ENCODE measurements at regions not wholly inside any gene's neighbourhood (a gene's known extent, or its start where the extent isn't known, plus 50 kb on each side); places are given as distances from the start of the nearest gene placed in this dataset.

GRCh38 chr22:25420471-25420924, 144.0 kb upstream of the GRK3 start:
- peak overlapping the region; percentile 64 to 95 for H3K4me2 ChIP-seq (ENCODE audit: insufficient read depth in 1 of 2, low read depth in 2 of 2, low read length in 2 of 2)
- no peaks in the 10 kb centered on the region for H3K9me3 ChIP-seq (ENCODE audit: insufficient read depth in 2 of 2, low read depth in 1 of 2, low read length in 1 of 2)
- no peak overlapping the region for H3K23ac ChIP-seq (ENCODE audit: insufficient read length)
- H2BK20ac ChIP-seq (ENCODE audit: low read length): no peak overlapping the region
- H3K4ac ChIP-seq (replicated peaks; ENCODE audit: insufficient read length, low read depth, low read length): no peak overlapping the region
- H3K79me1 ChIP-seq (ENCODE audit: low read depth, low read length): no peaks in the 10 kb centered on the region
- H2BK15ac ChIP-seq (ENCODE audit: low read length): no peak overlapping the region; the same call in 1 of the 2 replicates
- H3K4me1 ChIP-seq (replicated peaks in 1 of 4; ENCODE audit: control insufficient read depth in 3 of 4, insufficient read depth in 4 of 4, low read length in 3 of 4): peaks cover 4 to 12% (median 6%) of the 10 kb centered on the region in 4 experiments; a peak in 6 of 7 replicates
- H2BK12ac ChIP-seq (ENCODE audit: low read depth, low read length): 0 out of 2 replicates have a peak overlapping the region, but pooled peaks have one; percentile 50
- H3K9ac ChIP-seq (replicated peaks in 1 of 4; ENCODE audit: extremely low read depth in 1 of 4, low read depth in 3 of 4, low read length in 3 of 4): no peak overlapping the region
- H2BK120ac ChIP-seq (replicated peaks; ENCODE audit: low read depth, low read length): no peak overlapping the region
- H2BK5ac ChIP-seq (ENCODE audit: low read depth, low read length): no peak overlapping the region
- H4K20me1 ChIP-seq (replicated peaks in 1 of 2; ENCODE audit: control insufficient read depth in 1 of 2, insufficient read depth in 2 of 2, low read length in 2 of 2): no peaks in the 10 kb centered on the region
- H2AFZ ChIP-seq (ENCODE audit: low read length): no peak overlapping the region
- POLR2A ChIA-PET (ENCODE audit: partially characterized antibody): interaction anchor here (1.0 to 2.1 kb wide), 4 partner anchors 10 to 137 kb away, joined by 3 to 7 read pairs (median 4); no protein-coding TSS in a partner anchor
- CTCF ChIA-PET (ENCODE audit: partially characterized antibody): interaction anchor here (1.0 to 2.4 kb wide), 6 partner anchors 11 to 87 kb away, joined by 3 to 10 read pairs (median 3); no protein-coding TSS in a partner anchor
- no peak overlapping the region for H3K56ac ChIP-seq (replicated peaks; ENCODE audit: insufficient read length, low read depth, low read length)
- H3K27me3 ChIP-seq (replicated peaks in 1 of 4; ENCODE audit: control insufficient read depth in 3 of 4, extremely low read depth in 1 of 4, insufficient read depth in 3 of 4, low read length in 3 of 4): peaks cover 11 to 28% (median 20%) of the 10 kb centered on the region in 4 experiments
- no peak for TF ChIP-seq CTCF (IDR thresholded peaks at IDR 0.05; ENCODE audit: control extremely low read depth in 1 of 3, insufficient read depth in 1 of 3, low read depth in 1 of 3, low read length in 3 of 3)
- TF ChIP-seq MAX (IDR thresholded peaks at IDR 0.05): peak; percentile 72
- no peak for TF ChIP-seq NANOG (IDR thresholded peaks at IDR 0.05; ENCODE audit: insufficient read depth, low read depth, low read length, poor library complexity, severe bottlenecking)
- TF ChIP-seq KDM5A (IDR thresholded peaks at IDR 0.05; ENCODE audit: low read length): no peak
- TF ChIP-seq YY1 (IDR thresholded peaks at IDR 0.05; ENCODE audit: low read depth, low read length): no peak
- peak; percentile 73 for TF ChIP-seq E2F6 (IDR thresholded peaks at IDR 0.05)
- TF ChIP-seq HDAC2 (IDR thresholded peaks at IDR 0.05; ENCODE audit: borderline replicate concordance in 1 of 2, low read depth in 2 of 2, low read length in 2 of 2): no peak
- no peak for TF ChIP-seq SP1 (IDR thresholded peaks at IDR 0.05; ENCODE audit: low read depth, low read length)
- no peak for TF ChIP-seq POLR2AphosphoS5 (IDR thresholded peaks at IDR 0.05; ENCODE audit: low read depth, low read length)
- no peak for TF ChIP-seq CTBP2 (IDR thresholded peaks at IDR 0.05; ENCODE audit: borderline replicate concordance, insufficient read depth, insufficient read length, low read length)
- peaks cover 10% of the 10 kb centered on the region for H3K23me2 ChIP-seq (ENCODE audit: low read depth, low read length)
- no peak for DNase-seq (ENCODE audit: low read depth in 1 of 2, low spot score in 2 of 2)
- H3K14ac ChIP-seq (ENCODE audit: insufficient read length): no peak overlapping the region
- WGBS, 2 experiments (ENCODE audit: extremely low coverage in 1 of 2, insufficient coverage in 1 of 2, insufficient read length in 1 of 2, insufficient replicate concordance in 2 of 2, low coverage in 1 of 2, low lambda C conversion rate in 2 of 2, missing lambda C conversion rate in 1 of 2): 38% methylated on average over 12 of the region's 21 CpGs; no CpG with 5 or more reads in 1 of the 2 experiments
- FAIRE-seq: no peak
- H3K27ac ChIP-seq (ENCODE audit: low read depth, low read length): no peak overlapping the region
- no peak overlapping the region for H4K5ac ChIP-seq (ENCODE audit: insufficient read length, low read depth, low read length)
- peak overlapping the region; percentile 48 for H3K18ac ChIP-seq (ENCODE audit: extremely low read depth, low read length)
- H3K36me3 ChIP-seq (ENCODE audit: control insufficient read depth in 2 of 4, insufficient read depth in 4 of 4, low read length in 3 of 4): no peaks in the 10 kb centered on the region
- H4K91ac ChIP-seq (replicated peaks; ENCODE audit: insufficient read length, low read length): no peak overlapping the region
- no peaks in the 10 kb centered on the region for H3K79me2 ChIP-seq (ENCODE audit: control insufficient read depth in 1 of 2, insufficient read depth in 2 of 2, low read length in 2 of 2)
- H3K4me3 ChIP-seq (ENCODE audit: extremely low read depth in 1 of 4, insufficient read depth in 2 of 4, low read depth in 3 of 4, low read length in 4 of 4): peak overlapping the region; percentile 45 to 86 (median 54)
- H2AK5ac ChIP-seq (ENCODE audit: low read depth, low read length): no peak overlapping the region
- no peak overlapping the region for H4K8ac ChIP-seq (ENCODE audit: extremely low read depth, insufficient read depth, low read length)

Measured in H1 (cell line).